ENCODE measurements at regions not wholly inside any gene's neighbourhood (a gene's known extent, or its start where the extent isn't known, plus 50 kb on each side); places are given as distances from the start of the nearest gene placed in this dataset.

GRCh38 chr5:16245249-16245648 lies 65.7 kb upstream of the MARCHF11 start:
- TF ChIP-seq CTCF (IDR thresholded peaks at IDR 0.05 in 2 of 3, conservative IDR thresholded peaks at IDR 0.05 in 1 of 3; ENCODE audit: borderline replicate concordance in 1 of 3, insufficient read depth in 1 of 3, low read depth in 2 of 3, low read length in 2 of 3), result no peak
- no peak for TF ChIP-seq YY1 (IDR thresholded peaks at IDR 0.05; ENCODE audit: extremely low read depth, insufficient replicate concordance, low read depth, low read length)
- no peak for TF ChIP-seq POLR2A (IDR thresholded peaks at IDR 0.05; ENCODE audit: borderline replicate concordance, extremely low read depth, insufficient read depth, insufficient read length)
